GM19438 (cell line): ENCODE measurements at regions not wholly inside any gene's neighbourhood (a gene's known extent, or its start where the extent isn't known, plus 50 kb on each side); places are given as distances from the start of the nearest gene placed in this dataset.
"Not testable (repeated sequence)": the region's sequence is repeated elsewhere in the genome, so short reads cannot be mapped to it uniquely, and the experiment has no call there.

Source experiments
- ATAC-seq: cut with Tn5 transposase; IDR thresholded peaks from one replicate; pipeline ENCODE4 v1.9.1; 2021; ENCODE audit warnings: low read depth; ENCODE audit not compliant: unreplicated experiment

DNA sequence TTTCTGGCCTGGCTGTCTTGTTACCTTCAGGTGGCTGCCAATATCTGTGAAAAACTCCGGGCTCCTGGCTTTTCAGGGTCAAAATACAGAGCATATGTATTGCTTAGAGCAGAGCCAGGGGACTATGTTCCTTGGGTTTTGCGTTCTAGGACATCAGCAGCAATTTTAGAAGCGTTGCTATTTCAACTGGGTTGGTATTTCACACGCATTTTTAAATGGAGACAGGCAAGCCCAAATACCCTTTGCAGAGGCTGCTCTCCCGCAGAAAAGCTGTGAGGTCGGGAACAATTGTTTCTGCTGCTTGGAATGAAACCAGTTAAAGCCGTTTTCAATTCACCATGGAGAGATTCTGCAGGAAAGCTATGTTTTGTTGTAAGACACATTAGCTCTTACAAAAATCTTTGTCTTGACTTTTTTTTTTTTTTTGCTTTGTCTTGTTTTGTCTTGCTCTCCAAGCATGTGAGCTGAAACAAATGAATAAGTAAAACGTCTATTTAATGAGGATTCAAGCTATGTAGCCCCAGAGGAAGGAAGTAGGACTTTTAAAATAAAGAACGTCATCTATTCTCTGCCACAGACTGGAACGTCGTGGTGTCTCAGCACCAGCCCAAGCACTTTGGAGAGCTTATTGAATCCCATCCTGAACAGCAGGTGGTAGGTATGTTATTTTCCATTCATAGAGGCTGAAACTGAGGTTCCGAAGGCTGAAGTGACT lies 181.0 kb upstream of the TBX3 start:
- ATAC-seq: no peak

DNA sequence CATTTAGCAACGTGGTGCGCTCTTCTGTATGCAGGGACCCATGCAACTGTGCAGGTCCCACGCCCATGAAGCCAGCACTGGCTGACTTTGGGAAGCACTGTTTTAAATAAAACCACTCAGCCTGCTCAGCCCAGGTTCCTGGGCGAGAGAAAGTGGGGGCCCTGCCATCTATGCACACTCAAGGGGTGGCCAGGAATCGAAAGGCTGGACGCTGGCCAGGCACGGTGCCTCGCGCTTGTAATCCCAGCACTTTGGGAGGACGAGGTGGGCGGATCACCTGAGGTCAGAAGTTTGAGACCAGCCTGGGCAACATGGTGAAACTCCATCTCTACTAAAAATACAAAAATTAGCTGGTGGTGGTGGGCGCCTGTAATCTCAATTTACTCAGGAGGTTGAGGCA lies 179.9 kb upstream of the TBX3 start:
- ATAC-seq: no peak

DNA sequence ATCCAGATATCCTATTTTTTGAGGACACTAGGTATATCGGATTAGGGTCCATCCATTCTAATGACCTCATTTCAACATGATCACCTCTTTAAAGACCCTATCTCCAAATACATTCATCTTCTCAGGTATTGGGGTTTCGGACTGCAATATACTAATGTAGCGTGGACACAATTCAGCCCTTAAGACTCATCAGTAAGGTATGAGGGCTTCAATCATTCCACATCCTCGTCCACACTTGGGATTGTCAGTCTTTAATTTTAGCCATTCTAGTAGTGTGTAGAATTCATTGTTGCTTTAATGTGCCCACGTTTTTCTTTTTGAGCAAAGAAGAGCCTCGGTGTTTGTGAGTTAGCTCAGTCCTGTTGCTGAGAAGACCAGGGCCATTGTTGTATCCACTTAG lies 177.0 kb upstream of the TBX3 start:
- no peak for ATAC-seq

DNA sequence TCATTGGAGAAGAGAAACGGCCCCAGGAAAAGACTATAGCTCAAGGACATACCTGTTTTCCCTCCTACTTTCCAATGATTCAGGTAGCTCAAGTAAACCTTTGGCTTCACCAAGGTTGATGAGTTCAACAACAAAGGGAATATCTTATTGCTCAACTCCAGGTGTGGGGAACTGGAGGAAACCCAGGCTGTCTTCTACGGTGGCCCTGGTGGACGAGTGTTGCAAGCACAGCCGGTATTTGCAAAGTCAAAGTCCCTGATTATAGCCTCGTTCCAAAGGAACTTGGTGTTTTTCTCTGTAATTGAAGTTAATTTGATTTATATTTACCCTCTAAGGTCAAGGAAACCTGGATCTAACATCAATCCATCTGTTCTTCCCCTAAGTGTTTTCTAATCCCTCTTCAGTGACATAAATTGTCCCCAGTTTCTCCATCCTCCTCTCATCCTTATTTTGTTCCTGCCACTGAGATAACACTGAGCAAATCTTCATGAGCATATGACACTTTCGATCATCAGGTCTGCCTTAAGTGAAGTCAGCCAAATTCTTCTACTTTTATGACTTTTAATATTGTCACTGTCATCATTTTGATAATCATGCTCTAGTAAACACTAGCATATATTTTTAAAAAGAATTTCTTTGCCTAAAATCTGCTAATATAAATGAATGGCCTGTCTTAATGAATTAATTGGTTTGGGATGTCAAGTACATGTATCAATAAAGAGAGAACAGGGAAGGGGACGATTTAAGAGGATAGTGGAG lies 174.6 kb upstream of the TBX3 start:
- ATAC-seq: no peak

DNA sequence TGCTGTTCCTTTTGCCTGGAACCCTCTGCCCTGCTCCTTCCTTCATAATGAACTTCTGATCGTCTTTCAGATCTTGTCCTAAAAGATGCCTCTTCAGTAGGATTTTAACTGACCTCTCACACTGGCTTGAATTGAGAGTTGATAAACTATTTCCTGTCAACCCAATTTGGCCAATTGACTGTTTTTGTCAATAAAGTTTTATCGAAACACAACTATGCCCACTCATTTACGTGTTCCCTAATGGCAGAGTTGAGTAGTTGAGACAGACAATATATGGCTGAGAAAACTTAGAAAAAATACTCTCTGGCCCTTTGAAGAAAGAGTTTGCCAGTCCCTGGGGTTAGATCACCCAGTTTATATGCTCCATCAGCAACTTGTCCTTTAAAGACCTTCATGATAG lies 171.7 kb upstream of the TBX3 start:
- ATAC-seq: no peak

DNA sequence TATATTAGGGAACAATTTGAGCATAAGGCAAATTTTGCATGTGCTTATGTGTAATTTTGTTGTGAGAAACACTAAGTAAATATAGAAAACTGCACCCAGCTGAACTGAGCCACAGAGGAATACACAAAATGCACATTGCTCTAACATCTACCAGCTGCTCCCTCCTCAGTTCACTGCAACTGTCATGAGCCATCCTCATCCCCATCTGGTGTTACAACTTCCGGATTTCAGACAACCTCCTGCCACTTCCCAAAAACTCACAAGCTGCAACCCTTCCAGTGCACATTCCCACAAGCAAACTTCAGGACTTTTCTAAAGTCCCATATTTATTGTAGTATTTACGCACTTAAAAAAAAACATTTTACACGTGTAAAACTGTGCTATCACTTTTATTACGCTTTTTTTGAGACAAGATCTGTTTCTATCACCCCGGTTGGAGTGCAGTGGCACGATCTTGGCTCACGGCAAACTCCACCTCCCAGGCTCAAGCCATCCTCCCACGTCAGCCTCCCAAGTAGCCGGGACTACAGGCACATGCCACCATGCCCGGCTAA lies 169.1 kb upstream of the TBX3 start:
- no peak for ATAC-seq

DNA sequence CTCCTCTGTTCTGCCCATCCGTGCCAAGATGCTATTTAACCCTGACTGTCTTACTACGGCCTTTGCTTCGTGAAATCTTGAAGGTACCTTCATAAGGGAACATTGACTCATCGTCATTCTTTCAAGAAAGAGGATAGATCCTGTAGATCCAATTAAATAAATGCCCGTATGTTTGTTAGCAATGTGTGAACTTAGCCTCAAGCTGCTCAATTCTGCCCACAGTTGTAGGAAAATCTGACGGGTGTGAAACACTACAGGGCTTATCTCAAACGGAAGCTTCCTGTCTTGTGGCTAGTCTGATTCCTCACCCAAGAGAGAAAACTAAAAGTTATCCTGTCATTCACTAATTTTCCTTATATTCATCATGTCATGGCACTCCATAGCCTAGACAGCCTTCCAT lies 168.0 kb upstream of the TBX3 start:
- ATAC-seq: no peak

DNA sequence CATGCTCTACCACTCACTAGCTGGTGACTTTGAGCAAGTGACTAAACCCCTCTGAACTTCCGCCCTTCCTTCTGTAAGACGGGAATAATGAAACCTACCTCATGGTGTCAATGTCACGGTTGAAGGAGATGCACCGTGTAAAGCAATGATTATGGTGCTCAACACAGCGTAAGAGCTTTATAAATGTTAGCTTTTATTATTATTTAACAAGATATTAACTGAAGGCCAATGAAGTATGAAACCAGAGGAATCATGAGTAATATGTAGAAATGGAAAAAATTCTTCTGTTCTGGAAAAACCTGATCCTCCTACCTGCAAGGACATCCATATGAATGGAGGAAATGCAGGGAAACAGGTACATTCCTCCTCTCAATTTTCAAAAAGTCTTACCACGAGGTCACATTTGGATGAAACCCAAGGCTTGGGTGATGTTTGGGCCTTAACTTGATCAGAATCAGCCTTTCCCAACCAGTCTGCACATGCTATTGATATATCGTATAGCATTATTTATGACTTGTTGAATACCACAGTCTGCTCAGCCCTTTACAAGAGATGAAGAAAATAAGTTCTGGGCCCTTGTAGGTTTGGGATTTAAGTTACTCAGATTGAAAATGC lies 166.8 kb upstream of the TBX3 start:
- no peak for ATAC-seq

DNA sequence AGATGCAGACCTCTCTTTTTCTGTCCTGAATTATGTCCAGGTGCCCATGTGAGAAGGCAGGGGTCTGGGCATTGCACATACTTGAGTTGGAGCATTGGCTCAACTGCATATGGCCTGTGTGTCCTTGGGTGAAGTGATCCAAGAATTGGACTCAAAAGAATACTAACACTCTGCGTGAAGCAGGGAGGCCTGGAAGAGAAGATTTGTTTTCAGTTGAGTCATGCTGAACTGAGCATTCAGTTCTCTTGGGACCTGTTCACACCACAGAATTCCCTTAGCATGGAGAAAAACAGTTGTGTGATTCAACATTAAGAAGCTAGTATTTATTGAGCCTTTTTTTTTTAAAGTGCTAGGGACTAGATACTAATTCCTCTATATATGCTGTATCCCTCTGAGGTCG lies 164.7 kb upstream of the TBX3 start:
- ATAC-seq: no peak

DNA sequence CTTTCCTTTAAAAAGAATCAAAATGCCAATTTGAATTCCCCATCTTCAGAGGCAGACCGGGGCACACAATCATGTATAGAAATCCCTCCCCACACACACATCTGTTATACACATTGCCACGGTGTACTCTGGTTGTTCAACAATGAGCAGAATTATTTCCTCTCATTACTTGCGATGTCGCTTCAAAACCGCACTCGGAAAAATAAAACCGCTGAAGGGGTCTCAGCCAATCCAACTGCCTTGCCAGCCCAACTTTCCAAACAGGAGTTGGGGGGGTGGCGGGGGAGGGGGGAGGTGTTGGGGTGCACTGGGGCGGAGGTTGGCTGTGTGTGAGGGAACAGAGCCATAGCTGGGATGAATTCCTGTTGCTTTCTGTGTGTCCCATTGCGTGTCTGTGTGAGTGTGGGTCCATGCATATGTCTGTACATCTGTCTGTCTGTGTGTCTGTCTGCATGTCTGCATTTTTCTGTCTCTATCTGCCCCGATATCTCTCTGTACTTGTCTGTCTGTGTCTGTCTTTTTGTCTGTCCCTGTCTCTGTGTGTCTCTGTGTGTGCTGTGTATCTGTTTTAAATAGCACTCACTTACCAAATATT lies 163.6 kb upstream of the TBX3 start:
- no peak for ATAC-seq

DNA sequence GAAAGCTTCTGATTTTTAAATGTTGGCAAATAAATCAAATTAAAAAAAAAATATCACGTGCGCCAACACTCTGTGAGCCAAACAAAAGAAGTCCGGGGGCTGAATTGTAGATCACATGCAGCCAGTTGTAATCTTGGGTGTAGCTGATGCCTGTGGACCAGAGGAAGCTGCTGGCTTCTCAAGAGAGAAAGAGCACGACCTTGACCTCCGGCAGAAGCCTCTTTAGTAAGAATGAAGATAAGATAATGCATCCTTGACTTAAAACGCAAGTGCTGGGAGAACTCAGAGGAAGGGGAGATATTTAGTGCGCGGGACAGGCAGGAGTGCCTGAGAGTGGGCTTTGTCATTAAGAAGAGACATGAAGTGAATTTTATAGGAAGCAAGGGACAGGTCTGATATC lies 162.8 kb upstream of the TBX3 start:
- no peak for ATAC-seq

DNA sequence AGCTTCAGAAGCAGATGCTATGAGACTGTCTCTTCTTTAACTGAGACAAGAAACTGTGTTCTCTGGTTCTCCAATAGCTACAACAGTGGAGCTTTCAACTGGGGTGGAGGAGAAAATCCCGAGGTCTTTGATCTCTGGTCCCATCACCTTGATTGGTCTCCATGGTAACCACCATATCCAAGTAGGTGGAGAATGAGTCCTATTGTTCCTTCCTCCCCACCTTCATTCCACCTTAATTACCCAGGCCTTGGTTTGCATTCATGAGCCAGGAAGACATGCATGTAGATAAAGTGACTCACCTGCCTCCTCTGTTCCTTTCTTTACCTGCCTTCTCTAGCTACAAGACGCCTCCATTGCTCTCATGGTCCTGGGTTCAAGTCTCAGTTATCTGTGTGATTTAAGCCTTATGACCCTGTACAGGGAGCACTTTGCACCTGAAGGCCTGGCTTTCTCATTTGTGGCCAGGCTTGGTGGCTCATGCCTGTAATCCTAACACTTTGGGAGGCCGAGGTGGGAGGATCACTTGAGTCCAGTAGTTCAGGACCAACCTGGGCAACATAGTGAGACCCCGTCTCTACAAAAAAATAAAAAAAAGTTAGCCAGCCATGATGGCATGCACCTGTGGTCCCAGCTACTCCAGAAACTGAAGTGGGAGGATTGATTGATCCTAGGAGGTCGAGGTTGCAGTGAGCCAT lies 157.7 kb upstream of the TBX3 start:
- ATAC-seq: no peak

DNA sequence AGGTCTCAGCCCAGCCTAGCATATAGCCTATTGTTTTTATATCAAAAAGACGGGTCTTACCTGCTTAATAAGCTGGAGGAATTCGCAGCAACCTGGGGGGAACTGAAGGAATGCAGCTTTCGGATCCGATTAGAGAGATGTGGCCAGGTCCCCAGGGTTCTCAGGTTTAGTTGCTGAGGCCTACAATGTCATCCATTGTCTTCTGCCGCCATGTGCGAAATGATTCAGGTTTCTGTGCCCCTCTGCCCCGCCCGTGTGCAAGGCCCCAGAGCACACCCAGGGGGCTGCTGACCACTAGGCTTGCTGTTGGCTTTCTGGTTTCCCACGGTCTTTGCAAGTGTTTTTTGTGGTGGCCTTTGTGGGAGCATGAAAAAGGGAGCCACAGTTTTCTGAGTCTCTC lies 154.5 kb upstream of the TBX3 start:
- no peak for ATAC-seq

DNA sequence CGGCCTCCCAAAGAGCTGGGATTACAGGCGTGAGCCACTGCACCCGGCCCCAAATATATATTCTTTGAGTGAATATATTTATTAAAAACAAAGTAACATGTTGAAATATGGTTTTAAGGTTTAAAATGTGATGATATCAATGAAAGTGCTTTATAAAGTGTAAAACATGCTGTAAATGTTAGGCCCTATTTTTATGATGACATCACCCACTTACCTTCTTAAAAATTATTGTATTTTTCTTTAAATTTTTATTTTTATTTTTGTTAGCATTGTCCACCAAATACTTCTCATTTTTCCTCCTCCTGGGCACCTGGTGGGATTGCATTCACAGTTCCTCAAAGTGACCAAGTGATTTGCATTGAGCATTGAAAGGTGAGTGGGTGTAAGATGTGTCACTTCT lies 152.6 kb upstream of the TBX3 start:
- no peak for ATAC-seq

DNA sequence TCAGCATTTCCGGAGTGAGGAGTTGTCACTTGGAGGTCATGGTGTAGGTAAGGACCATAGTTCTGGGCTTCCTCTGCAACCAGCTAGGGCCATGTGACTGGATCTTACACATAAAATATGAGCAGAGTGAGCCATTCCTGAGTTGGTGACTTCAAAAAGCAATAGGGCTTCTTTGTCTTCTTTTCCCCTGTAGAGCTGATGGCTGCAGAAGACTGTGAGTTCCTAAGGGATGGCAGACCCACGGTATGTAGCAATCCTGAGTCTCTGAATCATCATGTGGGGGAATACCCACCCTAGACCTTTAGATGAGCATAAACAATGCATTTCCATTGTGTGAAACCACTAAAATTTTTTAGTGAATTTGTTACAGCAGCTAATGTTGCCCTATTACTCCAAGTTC lies 151.1 kb upstream of the TBX3 start:
- no peak for ATAC-seq

DNA sequence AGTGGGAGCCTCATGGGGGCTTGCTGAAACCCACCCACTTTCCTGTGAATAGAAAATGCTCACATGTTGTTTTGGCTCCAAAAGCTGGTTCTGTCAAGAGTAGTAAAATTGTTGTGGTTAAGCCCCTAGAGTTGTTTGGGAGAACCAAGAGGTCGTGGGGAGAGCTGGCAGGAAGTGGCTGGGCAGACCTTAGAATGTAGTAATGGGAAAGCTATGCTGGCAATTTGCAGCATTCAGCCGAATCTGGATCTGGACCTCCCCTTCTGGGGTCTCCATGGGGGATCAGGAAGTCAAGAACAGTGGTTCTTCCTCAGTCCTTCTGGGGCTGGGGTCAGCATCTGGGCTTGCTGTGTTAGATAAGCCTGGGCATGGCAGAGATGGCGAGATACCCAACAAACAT lies 150.6 kb upstream of the TBX3 start:
- ATAC-seq: no peak

DNA sequence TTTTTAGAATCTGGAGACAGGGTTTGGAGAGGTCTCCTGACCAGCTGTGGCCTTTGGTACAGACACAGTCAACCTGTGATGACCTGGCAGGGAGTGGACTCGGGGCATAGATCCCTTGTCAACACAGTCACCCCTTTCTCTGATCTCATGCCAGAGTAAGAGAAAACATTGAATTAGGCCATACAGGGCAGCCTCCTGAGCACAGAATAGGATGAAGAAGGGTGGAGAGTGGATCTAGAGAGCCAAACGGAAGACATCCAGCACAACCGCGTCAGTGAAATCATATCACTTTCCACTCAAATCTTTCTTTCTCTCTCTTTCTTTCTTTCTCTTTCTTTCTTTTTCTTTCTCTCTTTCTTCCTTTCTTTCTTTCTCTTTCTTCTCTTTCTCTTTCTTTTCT lies 145.9 kb upstream of the TBX3 start:
- ATAC-seq: no peak

DNA sequence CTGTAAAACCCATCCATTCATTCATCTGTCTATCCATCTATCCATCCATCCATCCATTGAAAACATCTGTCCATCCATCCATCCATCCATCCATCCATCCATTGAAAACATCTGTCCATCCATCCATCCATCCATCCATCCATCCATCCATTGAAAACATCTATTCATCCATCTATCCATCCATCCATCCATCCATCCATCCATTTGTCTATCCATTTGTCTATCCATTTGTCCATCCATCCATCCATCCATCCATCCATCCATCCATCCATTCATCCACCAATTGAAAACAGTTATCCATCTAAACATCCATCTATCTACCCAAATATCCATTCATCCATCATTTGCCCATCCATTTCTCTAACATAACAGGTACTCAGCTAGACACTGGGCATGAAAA lies 145.3 kb upstream of the TBX3 start:
- ATAC-seq: not testable (repeated sequence)

DNA sequence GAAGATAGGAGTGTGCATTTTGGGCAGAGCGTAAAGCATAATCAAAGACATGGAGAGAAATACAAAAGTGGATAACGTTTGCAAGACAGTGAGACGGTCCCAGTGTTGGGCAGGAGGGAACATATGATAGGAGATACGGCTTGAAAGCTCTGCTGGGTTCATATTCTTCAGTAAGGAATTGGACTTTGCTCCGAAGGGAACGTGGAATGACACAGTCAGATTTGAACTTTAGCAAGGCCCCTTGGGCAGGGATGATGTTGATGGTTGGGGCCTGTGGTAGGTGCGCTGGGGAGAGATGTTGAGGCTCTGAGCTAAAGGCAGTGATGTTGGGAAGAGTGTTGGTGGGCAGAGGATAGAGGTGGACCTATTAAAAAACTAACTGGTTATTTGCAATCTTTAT lies 143.5 kb upstream of the TBX3 start:
- no peak for ATAC-seq

DNA sequence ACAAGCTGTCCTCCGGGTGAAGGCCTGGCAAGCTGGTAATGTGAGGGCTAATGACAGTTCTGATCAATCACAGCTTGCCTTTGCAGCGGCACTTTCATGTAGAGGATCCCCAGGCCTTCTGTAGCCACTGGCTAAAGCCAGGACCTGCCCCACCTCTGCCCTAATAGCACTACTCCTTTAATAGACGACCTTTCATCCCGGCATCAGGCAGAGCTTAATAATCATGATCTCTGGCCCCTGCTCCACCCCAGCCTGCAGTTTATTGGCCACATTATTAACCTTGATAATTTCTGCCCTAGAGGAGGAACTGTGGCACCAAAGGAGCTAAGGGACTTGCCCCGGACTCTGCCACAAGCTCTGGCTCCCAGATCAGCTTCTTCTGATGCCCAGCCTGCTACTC lies 142.3 kb upstream of the TBX3 start:
- no peak for ATAC-seq

DNA sequence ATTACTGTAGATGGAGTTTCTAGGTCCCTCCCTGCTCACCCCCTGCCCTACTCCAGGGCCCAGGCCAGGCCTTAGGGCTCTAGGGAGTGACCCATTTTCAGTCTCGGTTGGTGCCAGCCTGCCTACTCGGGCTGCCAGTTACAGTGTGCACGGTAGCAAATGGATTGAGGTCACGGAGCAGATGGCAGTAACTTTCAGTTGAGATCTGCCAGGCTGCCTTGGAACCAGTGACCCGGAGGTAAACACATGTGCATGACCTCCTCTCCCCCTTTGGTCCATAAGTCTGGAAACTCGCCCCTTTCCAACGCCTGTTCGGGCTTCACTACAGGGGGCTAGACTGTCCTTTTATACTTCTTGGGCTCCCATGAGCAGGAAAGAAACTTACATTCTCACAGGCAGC lies 139.7 kb upstream of the TBX3 start:
- no peak for ATAC-seq
